Gastroesophageal sphincter (tissue), 3 donors: ENCODE measurements at regions not wholly inside any gene's neighbourhood (a gene's known extent, or its start where the extent isn't known, plus 50 kb on each side); places are given as distances from the start of the nearest gene placed in this dataset.

Experiments used
- EP300 ChIP-seq: sonication (generic); formaldehyde crosslinking; IDR thresholded peaks from one replicate; pipeline ENCODE4 v1.6.1; 2017; ENCODE audit warnings: antibody characterized with exemption, mild to moderate bottlenecking
- POLR2A ChIP-seq, 2 donors: fragments of 450-650 bp; IDR thresholded peaks; one replicate each; pipeline ENCODE4 v1.6.1; 2017; ENCODE audit warnings: antibody characterized with exemption in 2 of 2, mild to moderate bottlenecking in 2 of 2, moderate library complexity in 1 of 2
- POLR2AphosphoS5 ChIP-seq: sonication (generic); formaldehyde crosslinking; IDR thresholded peaks from one replicate; pipeline ENCODE4 v1.6.1; 2017; ENCODE audit warnings: antibody characterized with exemption
- TF ChIP-seq, protein P1 (sequence below), 4 experiments: fragments of 200-600 bp in 2 of 4; fragments of 450-650 bp in 2 of 4; sonication (generic) in 1 of 4; IDR thresholded peaks; one replicate each; pipeline ENCODE4 v1.5.1; 2017 to 2019; ENCODE audit warnings: antibody characterized with exemption in 4 of 4, mild to moderate bottlenecking in 2 of 4, moderate library complexity in 2 of 4

- TF ChIP-seq, protein P1, sequence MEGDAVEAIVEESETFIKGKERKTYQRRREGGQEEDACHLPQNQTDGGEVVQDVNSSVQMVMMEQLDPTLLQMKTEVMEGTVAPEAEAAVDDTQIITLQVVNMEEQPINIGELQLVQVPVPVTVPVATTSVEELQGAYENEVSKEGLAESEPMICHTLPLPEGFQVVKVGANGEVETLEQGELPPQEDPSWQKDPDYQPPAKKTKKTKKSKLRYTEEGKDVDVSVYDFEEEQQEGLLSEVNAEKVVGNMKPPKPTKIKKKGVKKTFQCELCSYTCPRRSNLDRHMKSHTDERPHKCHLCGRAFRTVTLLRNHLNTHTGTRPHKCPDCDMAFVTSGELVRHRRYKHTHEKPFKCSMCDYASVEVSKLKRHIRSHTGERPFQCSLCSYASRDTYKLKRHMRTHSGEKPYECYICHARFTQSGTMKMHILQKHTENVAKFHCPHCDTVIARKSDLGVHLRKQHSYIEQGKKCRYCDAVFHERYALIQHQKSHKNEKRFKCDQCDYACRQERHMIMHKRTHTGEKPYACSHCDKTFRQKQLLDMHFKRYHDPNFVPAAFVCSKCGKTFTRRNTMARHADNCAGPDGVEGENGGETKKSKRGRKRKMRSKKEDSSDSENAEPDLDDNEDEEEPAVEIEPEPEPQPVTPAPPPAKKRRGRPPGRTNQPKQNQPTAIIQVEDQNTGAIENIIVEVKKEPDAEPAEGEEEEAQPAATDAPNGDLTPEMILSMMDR (IDR thresholded peaks at IDR 0.05): no peak
- TF ChIP-seq POLR2A (IDR thresholded peaks at IDR 0.05) (no peak), POLR2AphosphoS5 (no peak), EP300 (no peak)
Measured at GRCh38 chr6:156720691-156721685, 56.2 kb upstream of the ARID1B start.
